Right renal pelvis (tissue), 4 donors: ENCODE measurements at regions not wholly inside any gene's neighbourhood (a gene's known extent, or its start where the extent isn't known, plus 50 kb on each side); places are given as distances from the start of the nearest gene placed in this dataset.

Experiments used
- DNase-seq, 4 donors: peaks; one replicate each; pipeline ENCODE4 v3.0.0-alpha.2; 2013; ENCODE audit warnings: low read depth in 4 of 4, low spot score in 3 of 4, missing footprints in 1 of 4

DNA sequence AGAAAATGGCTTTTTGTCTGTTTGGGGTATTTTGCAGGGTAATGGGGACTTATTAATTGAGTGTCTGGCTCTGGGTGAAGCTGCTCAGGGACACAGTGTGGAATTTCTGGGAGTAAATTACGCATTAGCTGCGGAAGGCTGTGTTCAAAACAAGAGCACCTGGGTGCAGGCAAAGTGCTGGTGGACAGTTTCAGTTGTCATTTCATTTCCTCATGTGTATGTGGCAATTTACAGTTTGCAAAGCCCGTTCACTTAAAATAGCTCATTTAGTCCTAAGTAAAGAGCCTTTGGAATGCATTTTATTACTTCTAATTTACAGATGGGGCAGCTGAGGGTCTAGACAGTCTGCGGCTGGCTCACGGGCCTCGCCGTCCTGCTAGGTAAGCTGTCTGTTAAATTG lies 546.8 kb downstream of the BCL11B start:
- no peak for DNase-seq

DNA sequence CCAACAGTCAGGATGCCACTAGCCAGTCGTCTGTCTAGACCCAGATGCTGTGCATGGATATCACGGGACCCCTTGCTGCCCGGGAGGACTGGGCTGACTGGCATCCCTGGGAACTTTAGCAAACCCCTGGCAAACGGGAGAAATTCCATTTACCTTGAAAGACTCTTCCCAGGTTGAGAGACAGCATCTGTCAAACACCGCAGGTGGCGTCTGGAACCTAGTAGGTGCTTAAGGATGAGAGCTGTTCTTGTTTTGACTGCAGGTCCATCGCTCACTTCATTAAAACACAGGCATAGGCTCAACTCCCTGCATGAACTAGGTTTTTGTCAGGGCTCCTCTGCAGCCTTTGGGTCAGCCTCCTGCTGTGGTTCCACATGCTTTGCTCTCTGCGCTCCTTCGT lies 546.3 kb downstream of the BCL11B start:
- no peak for DNase-seq

DNA sequence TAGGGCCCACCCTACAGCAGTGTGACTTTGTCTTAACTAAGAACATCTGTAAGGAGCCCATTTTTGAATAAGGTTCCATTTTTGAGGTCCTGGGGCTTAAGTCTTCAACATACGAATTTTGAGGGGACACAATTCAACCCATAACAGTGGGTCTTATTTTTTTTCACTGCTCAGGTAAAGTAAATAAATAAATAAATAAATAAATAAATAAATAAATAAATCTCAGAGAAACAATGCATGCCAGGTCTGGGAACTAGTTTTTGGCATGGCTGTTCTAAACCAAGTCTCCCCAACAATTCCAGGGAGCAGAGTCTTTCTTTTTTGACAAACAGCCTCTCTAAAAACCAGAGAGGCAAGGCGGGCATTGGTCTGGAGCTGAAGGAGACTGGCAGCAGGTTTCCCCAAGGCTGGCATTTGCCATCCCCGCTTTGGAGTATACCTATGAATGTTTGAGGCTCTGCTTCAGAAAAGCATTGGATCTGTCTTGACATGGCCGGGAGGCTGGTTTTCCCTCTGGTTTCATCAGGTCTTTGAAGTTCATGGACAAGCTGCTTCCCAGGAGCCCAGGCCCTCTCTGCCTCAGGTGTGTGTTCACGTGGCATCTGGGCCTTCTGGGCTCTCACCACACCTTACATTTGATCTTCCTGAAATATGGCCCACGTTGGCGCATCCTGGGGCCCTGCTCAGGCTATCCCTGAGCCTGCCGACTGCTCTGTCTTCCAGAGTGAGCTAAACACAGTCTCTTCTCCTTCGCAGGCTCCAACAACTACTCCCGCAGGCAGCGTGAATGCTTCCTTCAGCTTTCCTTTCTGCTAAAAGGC lies 545.2 kb downstream of the BCL11B start:
- DNase-seq, result no peak

DNA sequence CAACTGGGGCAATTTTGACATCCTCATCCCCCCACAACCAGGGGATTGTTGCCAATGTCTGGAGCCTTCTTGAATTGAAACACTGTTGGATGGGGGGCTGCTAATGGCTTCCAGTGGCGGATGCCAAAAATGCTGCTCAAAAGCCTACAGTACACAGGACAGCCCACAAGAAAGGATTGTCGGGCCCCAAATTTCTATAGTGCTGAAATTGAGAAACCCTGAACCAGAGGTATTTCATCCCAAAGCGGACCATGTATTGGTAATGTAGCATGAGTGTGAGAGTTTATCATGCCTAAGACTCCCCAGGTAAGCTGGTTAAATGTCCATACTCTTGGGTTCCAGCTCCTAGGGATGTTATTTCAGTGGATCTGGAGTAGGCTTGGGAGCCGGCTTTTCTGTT lies 544.0 kb downstream of the BCL11B start:
- no peak for DNase-seq

DNA sequence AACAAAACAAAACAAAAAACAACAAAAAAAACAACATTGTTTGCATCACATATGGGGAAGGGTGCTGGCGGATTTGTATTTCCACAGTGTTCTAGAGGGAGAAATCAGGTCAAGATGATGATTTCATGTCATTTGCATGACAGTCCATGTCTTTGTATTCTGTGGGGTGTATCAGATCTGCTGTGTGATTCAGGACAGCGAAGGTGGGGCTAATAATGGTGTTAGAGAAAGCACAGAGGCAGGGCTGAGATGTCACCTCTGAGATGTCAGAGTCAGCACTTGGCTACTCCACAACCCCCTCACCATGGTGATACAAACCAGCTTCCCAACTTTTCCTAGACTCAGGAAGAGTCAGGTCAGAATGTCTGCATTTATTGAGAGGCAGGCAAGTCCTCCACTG lies 543.2 kb downstream of the BCL11B start:
- DNase-seq, result no peak

DNA sequence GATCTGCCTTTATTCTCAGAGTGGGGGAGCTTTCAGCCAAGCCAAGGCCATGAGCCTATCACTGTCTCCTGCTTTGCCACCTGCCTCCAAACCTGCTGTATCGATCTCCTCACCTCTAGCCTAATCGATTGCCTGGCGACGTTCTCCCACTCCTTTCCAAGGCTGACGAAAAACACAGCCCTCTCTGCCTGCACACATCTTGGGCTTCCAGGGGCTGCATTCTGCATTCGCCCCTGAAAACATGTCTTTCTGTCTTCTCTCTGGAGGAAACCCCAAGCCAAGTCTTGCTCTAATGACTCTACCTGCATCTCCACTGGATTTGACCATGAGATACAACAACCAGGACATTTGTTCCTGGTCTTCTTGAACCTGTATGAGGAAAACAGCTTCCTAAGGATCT lies 540.7 kb downstream of the BCL11B start:
- DNase-seq, result no peak

DNA sequence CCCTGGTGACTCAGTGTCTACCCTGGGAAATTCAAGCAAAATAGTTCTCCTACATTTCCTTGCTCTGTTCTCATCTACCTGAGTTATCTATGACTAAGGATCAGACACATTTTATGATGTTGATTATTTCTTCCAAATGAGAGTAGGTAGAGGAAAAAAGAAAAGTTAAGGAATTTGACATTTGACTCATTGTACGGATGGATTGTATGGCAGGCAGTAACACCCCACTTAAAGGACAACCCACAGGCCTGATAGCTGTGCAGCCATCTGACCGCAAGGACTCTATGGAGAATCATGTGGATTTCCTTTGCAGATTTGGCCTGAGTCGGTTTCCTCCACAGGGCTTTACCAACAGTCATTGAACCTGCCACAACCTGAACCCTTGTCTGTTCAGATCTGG lies 540.3 kb downstream of the BCL11B start:
- DNase-seq, result no peak

DNA sequence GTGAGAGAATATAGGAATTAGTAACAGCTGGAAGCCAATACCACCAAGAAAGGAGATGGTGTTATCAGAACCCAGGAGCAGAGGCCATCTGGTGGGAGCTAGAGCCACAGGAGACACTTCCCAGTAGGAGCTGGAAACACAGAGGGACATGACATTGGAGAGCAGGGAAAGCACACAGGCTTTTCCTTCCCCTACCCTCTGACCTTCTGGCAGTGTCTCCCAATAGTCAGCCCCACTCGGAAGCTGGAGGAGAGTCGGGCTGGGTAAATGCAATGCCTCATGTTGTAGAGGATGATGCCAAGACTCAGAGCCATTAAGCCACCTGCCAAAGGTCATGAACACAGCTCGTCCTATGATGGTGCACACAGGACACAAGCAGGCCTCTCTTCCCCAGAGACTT lies 538.5 kb downstream of the BCL11B start:
- no peak for DNase-seq

DNA sequence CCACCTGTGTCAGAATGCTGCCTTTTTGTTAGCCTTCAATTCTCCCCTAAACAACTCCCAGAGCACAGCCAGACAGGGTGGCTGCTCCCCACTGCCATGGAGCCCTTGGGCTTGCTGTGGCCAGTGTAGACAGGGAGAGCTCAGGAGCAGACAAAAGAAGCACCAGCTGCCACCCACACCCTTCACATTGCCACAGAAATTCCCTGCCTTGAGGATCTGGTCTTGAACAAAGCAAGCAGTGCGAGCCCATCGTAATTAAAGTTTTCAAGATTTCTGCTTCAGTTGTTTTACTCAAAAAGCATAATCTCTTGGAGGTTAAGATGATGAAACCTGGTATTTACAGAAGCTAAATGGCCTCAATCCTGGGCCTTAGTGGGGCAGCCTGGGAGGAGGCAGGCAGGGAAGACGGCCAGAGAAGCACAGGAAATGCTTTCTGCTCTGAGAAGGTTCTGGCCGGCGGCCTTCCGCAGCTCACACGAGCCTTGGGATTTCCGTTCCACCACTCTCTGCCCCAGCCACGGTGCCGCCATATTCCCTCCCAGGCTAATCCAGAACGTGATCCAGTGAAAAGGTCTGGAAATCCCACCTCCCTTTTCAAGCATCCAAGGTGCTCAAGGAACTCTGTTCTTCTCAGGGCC lies 535.2 kb downstream of the BCL11B start:
- DNase-seq, result no peak

DNA sequence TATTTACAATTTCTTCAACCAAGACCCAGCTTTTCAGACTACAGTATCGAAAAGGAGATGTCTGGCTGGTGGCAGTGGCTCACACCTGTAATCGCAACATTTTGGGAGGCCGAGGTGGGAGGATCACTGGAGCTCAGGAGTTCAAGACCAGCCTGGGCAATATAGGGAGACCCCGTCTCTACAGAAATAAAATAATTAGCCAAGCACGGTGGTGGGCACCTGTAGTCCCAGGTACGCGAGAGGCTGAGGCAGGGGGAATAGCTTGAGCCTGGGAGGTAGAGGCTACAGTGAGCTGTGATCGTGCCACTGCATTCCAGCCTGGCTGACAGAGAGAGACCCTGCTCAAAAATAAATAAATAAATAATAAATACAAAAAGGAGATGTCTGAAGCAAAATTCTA lies 530.5 kb downstream of the BCL11B start:
- DNase-seq, result no peak

DNA sequence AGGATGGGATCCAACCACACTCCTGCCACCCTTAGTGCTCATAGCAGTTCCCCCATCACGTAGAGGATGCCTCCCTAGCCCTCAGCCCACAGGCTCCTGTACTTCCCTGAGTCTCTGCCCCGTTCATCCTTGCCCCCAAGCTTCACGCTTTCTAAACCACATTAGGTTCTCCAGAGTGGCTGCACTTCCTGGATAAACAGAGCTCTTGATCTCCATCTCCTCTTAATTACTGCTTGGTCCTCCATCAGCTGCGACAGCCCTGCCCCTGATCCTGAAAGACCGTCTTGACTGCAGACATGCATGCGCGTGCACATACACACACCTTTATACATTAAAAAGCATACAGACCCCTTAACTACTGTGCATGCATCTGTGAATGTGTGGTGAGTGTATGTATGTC lies 530.0 kb downstream of the BCL11B start:
- no peak for DNase-seq

DNA sequence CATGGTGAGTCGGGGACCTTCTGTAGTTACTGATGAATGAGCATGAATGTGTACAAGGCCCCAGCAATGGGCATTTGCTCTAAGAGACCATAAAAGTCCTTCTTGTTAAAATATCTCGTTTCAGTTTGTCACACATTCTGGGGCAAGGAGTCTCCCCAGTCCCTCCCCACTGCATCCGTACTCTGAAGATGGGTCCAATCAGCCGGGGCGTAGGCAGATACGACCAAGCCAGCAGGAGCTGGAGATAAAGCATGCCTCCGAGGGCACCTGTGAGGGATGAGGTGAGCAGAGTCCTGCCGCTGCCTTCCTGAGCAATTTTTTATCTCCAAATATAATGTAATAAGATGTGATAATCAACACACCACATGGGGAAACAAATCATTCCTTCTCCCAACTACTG lies 528.5 kb downstream of the BCL11B start:
- DNase-seq, result no peak

DNA sequence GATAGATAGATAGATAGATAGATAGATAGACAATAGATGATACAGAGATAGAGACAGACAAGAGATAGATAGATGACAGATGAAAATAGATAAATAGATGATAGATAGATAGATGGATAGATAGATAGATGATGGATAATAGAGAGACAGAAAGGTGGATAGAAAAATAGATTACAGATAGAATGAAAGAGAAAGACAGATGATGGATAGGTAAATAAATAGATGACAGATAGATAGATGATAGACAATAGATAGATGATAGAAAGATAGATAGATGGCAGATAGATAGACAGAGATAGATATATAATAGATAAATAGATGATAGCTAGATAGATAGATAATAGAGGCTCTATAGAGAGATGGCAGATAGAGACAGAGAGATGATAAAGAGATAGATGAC lies 523.0 kb downstream of the BCL11B start:
- DNase-seq, result no peak

DNA sequence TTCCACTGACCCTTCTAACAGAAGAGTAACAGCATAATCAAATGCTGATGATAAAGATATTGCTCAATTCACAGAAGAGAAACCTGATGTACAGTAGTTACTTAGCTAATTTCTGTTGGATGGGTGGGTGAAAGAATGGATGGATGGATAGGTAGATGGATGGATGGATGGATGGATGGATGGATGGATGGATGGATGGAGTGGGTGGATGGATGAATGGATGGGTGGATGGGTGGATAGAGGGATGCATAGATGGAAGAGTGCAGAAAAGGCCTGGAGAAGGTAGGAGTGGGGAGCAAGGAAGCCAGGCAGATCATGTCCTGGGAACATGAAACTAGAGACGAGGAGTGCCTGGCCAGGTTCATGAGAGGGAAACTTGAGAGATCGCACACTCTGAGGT lies 520.9 kb downstream of the BCL11B start:
- DNase-seq, result no peak

DNA sequence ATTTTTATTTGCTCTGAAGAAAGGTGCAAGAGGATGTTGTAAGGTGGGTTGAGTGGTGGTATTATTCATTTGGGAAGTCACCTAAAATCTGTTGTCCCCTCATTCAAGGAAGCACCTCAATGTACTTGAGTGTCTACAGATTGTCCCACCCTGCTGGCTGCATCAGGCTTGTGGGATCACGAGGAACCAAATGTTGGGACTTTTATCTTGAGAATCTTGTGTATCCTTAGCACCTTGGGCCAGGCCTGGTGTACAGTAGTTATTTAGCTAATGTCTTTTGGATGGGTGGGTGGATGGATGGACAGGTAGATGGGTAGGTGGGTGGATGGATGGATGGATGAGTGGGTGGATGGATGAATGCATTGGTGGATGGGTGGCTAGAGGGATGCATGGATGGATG lies 519.3 kb downstream of the BCL11B start:
- no peak for DNase-seq

DNA sequence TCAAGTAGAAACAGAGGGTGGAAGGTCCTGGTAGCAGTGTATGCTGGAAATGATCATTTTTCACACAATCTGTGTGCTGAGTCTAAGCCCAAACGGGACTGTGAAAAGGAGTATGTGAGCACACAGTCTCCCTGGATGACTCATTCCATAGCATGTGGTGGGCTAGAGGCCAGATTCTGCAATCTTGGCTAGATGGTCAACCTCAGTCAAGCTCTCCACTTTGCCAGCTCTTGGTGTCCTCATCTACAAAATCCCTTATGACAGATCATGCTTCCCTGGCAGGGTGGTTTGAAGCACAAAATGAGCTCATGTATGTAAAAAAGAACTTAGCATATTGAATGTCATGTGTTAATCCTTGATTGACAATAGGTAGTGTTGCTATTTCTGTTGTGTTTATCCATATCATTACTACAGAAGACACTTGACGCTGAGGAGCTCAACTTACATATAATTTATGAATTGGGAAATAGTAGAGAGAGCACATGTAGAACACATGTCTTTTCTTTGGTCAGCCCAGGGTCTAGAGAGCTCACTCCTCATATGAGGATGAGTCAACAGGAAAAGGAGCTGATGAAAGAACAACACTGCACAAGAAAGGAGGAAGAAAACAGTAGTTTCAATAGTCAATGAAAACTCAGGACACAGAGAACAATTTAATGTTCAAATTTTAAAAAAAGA lies 517.5 kb downstream of the BCL11B start:
- DNase-seq, result no peak

DNA sequence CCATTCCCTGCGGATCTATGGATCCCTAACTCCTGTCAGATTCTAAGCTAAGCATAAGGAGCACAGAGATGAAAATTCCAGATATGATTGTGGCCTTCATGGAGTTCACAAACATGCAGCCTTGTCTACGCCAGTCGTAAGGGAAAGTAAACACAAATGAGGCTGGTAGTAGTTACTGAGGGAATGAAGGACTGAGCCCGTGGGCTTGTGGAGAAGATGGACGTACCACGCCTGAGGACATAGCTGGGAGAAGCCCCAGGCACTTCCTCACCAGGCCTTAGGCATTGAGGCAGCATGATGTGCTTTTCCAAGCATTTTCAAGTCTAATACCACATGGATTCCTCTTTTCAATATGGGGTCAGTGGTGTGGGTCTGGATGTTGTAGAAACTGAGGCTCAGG lies 515.2 kb downstream of the BCL11B start:
- DNase-seq, result no peak

DNA sequence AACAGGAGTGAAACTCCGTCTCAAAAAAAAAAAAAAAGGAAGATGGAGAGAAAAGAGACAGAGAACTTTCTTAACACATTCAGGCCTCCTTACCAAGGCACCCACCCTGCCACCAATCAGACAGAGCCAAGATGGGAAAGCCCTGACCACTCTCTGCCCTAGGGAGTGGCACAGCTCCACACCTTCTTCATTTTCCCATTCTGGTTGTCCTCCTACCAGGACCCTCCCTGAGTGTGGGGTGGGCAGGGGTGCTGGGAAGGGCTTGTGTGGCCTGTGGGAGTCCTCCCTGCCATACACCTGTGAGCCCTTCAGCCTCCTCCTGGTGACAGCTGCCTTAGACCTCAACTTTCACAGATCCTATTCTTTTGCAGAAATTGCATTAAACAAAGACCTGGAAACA lies 513.6 kb downstream of the BCL11B start:
- DNase-seq, result no peak

DNA sequence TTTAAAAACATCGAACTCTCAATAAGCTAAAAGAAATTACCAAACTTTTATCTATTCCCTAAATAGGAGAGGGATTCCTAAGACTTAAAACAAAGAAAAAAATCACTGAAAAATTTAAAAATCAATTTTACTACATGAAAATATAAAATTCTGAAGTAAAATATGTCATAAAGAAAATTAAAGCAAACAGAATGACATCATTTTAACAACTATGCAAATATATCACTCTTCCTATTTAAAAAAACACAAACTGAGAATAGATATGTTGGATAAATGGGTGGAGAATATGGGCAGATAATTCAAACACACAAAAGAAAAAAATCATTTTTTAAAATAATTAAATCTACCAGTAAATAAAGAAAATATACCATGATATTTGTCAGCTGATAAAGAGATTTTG lies 510.0 kb downstream of the BCL11B start:
- DNase-seq, result no peak

DNA sequence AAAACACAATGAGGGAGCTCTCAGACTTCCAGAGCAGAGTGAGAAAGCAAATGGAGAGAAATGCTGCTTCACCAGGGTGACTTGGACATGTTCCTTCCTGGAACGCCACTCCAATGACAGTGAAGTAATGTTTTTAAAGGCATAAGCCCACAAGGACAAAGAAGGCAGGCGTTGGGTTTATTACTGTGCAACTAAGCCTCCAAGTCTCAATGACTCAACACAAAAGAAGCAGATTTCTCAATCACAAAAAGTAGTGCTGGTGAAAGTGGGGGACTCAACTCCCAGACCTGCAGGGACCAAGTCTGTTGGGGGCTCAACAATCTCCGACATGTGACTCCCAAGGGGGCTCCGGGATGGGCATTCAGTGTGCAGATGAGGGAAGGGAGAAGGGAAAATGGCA lies 505.2 kb downstream of the BCL11B start:
- no peak for DNase-seq

DNA sequence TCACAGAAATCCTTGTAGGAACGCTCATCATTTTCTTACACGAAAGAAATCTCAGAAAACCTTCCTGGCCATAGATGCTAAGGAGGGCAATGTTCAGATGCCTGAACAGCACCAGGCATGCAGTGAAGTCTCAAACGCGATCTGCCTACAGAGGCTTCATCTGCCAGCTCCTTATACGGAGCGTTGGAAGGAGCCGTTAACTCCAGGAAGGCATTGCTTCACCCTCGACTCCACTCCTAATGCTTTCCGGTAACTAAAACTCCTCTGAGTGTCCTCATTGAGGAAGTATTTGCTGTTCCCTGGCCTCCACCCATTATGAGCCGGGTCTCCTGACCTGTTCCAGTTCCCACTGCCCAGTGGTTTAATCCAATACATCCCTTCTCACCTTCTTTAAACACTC lies 502.7 kb downstream of the BCL11B start:
- DNase-seq, result no peak

DNA sequence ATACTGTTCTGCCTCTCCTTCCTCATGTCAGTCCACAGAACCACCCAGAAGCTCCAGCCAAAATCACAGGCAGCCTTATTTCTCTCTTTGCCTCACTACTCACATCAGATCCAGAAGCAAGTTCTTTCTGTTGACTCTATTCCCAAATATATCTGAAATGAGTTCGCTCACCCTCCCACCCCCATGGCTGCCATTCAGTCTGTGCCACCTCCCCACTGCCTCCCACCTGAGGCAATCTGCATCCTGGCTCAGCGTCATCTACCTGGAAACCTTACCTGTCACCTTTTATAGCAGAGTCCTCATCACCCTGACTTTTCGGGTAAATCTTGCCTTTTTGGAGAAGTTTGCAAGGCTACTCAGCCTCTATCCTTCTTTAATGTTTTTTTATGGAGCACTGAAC lies 501.8 kb downstream of the BCL11B start:
- no peak for DNase-seq
